ENCODE measurements at regions not wholly inside any gene's neighbourhood (a gene's known extent, or its start where the extent isn't known, plus 50 kb on each side); places are given as distances from the start of the nearest gene placed in this dataset.

DNA sequence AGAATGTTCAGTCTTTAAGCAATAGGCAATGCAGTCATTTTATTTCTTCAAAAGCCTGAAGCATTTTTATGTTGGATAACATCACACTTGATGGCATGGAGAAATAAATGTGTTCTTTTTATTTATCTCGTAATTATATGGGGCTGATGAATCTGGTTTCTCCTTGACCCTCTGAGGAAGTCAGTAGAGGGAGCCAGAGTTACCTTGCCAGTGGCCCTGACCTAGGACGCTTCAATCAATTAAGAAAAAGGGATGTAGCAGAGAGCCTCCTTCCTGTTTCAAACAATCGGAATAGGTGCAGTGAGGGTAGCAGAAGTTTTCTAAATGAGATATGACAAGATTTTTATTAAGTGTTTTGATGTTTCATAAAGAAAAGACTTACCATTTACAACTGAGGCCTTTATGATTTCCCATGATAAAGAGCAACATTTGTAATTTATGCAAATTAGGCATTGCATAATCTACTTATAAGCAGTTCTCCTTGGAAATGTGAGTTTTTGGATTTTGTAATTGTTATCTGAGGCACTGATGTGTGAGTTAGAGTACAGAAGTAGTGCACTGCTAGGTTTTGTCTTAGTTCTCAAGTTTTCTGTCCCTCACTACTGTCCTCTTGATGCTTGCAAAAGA lies 129.1 kb downstream of the RAP2B start:
- H3K9me3 ChIP-seq (ENCODE audit: control insufficient read depth, low read depth, low read length): no peaks in the 10 kb centered on the region
- TF ChIP-seq, protein P1, sequence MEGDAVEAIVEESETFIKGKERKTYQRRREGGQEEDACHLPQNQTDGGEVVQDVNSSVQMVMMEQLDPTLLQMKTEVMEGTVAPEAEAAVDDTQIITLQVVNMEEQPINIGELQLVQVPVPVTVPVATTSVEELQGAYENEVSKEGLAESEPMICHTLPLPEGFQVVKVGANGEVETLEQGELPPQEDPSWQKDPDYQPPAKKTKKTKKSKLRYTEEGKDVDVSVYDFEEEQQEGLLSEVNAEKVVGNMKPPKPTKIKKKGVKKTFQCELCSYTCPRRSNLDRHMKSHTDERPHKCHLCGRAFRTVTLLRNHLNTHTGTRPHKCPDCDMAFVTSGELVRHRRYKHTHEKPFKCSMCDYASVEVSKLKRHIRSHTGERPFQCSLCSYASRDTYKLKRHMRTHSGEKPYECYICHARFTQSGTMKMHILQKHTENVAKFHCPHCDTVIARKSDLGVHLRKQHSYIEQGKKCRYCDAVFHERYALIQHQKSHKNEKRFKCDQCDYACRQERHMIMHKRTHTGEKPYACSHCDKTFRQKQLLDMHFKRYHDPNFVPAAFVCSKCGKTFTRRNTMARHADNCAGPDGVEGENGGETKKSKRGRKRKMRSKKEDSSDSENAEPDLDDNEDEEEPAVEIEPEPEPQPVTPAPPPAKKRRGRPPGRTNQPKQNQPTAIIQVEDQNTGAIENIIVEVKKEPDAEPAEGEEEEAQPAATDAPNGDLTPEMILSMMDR (optimal IDR thresholded peaks at IDR 0.05 in 1 of 3, IDR thresholded peaks at IDR 0.05 in 1 of 3, conservative IDR thresholded peaks at IDR 0.05 in 1 of 3; ENCODE audit: extremely low read depth in 1 of 3, insufficient read depth in 2 of 3, low read length in 3 of 3): peak; percentile 39 to 62 (median 45)
- no peak for TF ChIP-seq EZH2 (IDR thresholded peaks at IDR 0.05; ENCODE audit: low read length)
- peak; percentile 26 for FAIRE-seq
- no peak overlapping the region for H3K4me3 ChIP-seq (ENCODE audit: control insufficient read depth in 2 of 3, extremely low read depth in 1 of 3, insufficient read depth in 2 of 3, low read depth in 1 of 3, low read length in 3 of 3)
- dilution Hi-C loops (cut with MboI; ENCODE audit: extremely low pct_ligation_motif_present, low sequenced_read_pairs): no loop called here
- no peak overlapping the region for H3K9ac ChIP-seq (ENCODE audit: control insufficient read depth, extremely low read depth, insufficient read depth, low read length)
- H3K27me3 ChIP-seq (ENCODE audit: control insufficient read depth, extremely low read depth, insufficient read depth, low read length): no peaks in the 10 kb centered on the region
- H3K79me2 ChIP-seq (ENCODE audit: control insufficient read depth, insufficient read depth, low read length): no peaks in the 10 kb centered on the region
- H3K36me3 ChIP-seq (ENCODE audit: control insufficient read depth in 2 of 2, extremely low read depth in 1 of 2, insufficient read depth in 2 of 2, low read length in 2 of 2): no peaks in the 10 kb centered on the region
- H2AFZ ChIP-seq (ENCODE audit: control insufficient read depth, low read length): no peak overlapping the region
- H3K4me1 ChIP-seq (ENCODE audit: control insufficient read depth, extremely low read depth, insufficient read depth, low read length): peaks cover 29% of the 10 kb centered on the region
- no peak overlapping the region for H3K27ac ChIP-seq (ENCODE audit: control insufficient read depth, insufficient read depth, low read length)
- H4K20me1 ChIP-seq (ENCODE audit: control insufficient read depth, extremely low read depth, insufficient read depth, low read length): no peaks in the 10 kb centered on the region
- no peak for DNase-seq (ENCODE audit: low read depth, low spot score)
- no peak overlapping the region for H3K4me2 ChIP-seq (ENCODE audit: control insufficient read depth, extremely low read depth, insufficient read depth, low read depth, low read length)
- H3K9me1 ChIP-seq (ENCODE audit: control insufficient read depth, extremely low read depth, insufficient read depth, low read length): peaks cover 2% of the 10 kb centered on the region

DNA sequence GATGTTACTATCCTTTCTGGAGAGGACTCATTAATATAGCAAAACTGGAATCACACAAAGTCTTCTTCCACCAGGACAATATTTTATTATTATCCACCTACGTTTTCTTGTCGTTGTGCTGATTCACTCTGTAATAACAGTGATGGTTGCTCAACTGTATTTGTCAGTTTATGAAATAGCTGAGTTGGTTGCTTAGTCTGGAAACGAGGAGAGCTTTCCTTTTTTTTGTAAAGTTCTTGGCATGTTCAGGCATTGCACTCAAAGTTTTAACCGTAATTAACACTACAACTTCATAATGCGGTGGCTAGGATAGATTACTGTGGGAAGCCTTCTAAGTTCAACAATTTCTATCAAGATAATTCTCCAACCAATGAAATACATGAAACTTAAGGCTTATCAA lies 131.2 kb downstream of the RAP2B start:
- peak overlapping the region; percentile 68 for H3K27ac ChIP-seq (ENCODE audit: control insufficient read depth, insufficient read depth, low read length)
- FAIRE-seq: peak; percentile 89
- peak overlapping the region; percentile 85 for H2AFZ ChIP-seq (ENCODE audit: control insufficient read depth, low read length)
- no peak for DNase-seq (ENCODE audit: low read depth, low spot score)
- no peaks in the 10 kb centered on the region for H3K9me3 ChIP-seq (ENCODE audit: control insufficient read depth, low read depth, low read length)
- no peaks in the 10 kb centered on the region for H3K79me2 ChIP-seq (ENCODE audit: control insufficient read depth, insufficient read depth, low read length)
- no peaks in the 10 kb centered on the region for H3K9me1 ChIP-seq (ENCODE audit: control insufficient read depth, extremely low read depth, insufficient read depth, low read length)
- no peak for TF ChIP-seq EZH2 (IDR thresholded peaks at IDR 0.05; ENCODE audit: low read length)
- TF ChIP-seq, protein P1 (optimal IDR thresholded peaks at IDR 0.05 in 1 of 3, IDR thresholded peaks at IDR 0.05 in 1 of 3, conservative IDR thresholded peaks at IDR 0.05 in 1 of 3; ENCODE audit: extremely low read depth in 1 of 3, insufficient read depth in 2 of 3, low read length in 3 of 3): no peak
- peak overlapping the region; percentile 50 for H3K9ac ChIP-seq (ENCODE audit: control insufficient read depth, extremely low read depth, insufficient read depth, low read length)
- dilution Hi-C loops (cut with MboI; ENCODE audit: extremely low pct_ligation_motif_present, low sequenced_read_pairs): no loop called here
- H3K27me3 ChIP-seq (ENCODE audit: control insufficient read depth, extremely low read depth, insufficient read depth, low read length): no peaks in the 10 kb centered on the region
- H4K20me1 ChIP-seq (ENCODE audit: control insufficient read depth, extremely low read depth, insufficient read depth, low read length): no peaks in the 10 kb centered on the region
- peaks cover 11% of the 10 kb centered on the region for H3K4me1 ChIP-seq (ENCODE audit: control insufficient read depth, extremely low read depth, insufficient read depth, low read length)
- H3K36me3 ChIP-seq (ENCODE audit: control insufficient read depth in 2 of 2, extremely low read depth in 1 of 2, insufficient read depth in 2 of 2, low read length in 2 of 2): no peaks in the 10 kb centered on the region
- peak overlapping the region; percentile 65 for H3K4me2 ChIP-seq (ENCODE audit: control insufficient read depth, extremely low read depth, insufficient read depth, low read depth, low read length)
- peak overlapping the region in 1 of 3 experiments; percentile 35 for H3K4me3 ChIP-seq (ENCODE audit: control insufficient read depth in 2 of 3, extremely low read depth in 1 of 3, insufficient read depth in 2 of 3, low read depth in 1 of 3, low read length in 3 of 3)
